ENCODE measurements at regions not wholly inside any gene's neighbourhood (a gene's known extent, or its start where the extent isn't known, plus 50 kb on each side); places are given as distances from the start of the nearest gene placed in this dataset.

GRCh38 chr16:5851393-5851982, 753.9 kb upstream of the EEF2KMT start:
- no peak for DNase-seq (ENCODE audit: extremely low read depth, low read depth)
- TF ChIP-seq CTCF (IDR thresholded peaks at IDR 0.05; ENCODE audit: low read depth, low read length) = no peak

GRCh38 chr16:5850632-5851392, 753.2 kb upstream of the EEF2KMT start:
- TF ChIP-seq CTCF (IDR thresholded peaks at IDR 0.05; ENCODE audit: low read depth, low read length) = no peak
- no peak for DNase-seq (ENCODE audit: extremely low read depth, low read depth)

DNA sequence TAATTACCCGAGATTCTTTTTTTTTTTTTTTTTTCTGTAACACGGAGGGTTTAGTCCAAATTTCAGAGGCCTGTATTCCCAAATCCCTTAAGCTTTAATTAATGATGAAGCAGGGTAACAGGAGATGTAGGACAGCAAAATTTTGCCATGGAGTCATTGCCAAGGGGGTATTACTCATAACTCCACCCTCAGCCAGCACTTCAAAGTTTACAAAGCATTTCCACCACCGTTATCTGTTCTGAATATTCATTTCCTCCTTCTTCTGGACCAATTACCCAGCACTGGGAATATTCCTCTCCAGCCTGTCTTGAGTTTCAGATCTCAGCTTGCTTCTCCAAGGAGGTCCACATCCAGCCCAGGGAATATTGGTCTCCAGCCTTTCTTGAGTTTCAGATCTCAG, 747.5 kb upstream of the EEF2KMT start:
- DNase-seq (ENCODE audit: extremely low read depth, low read depth) = no peak
- no peak for TF ChIP-seq CTCF (IDR thresholded peaks at IDR 0.05; ENCODE audit: low read depth, low read length)

GRCh38 chr16:5841974-5842373, 744.4 kb upstream of the EEF2KMT start:
- no peak for TF ChIP-seq CTCF (IDR thresholded peaks at IDR 0.05; ENCODE audit: low read depth, low read length)
- no peak for DNase-seq (ENCODE audit: extremely low read depth, low read depth)

GRCh38 chr16:5838725-5839124, 741.1 kb upstream of the EEF2KMT start:
- TF ChIP-seq CTCF (IDR thresholded peaks at IDR 0.05; ENCODE audit: low read depth, low read length) = no peak
- DNase-seq (ENCODE audit: extremely low read depth, low read depth) = no peak

- no peak for TF ChIP-seq CTCF (IDR thresholded peaks at IDR 0.05; ENCODE audit: low read depth, low read length)
Measured at GRCh38 chr16:5838071-5838470, 740.5 kb upstream of the EEF2KMT start.

GRCh38 chr16:5837007-5837670, 739.5 kb upstream of the EEF2KMT start:
- DNase-seq (ENCODE audit: extremely low read depth, low read depth) = no peak
- no peak for TF ChIP-seq CTCF (IDR thresholded peaks at IDR 0.05; ENCODE audit: low read depth, low read length)

More at GRCh38 chr16:5838071-5838470, 740.5 kb upstream of the EEF2KMT start:
- DNase-seq (ENCODE audit: extremely low read depth, low read depth) = no peak
